ENCODE measurements at regions not wholly inside any gene's neighbourhood (a gene's known extent, or its start where the extent isn't known, plus 50 kb on each side); places are given as distances from the start of the nearest gene placed in this dataset.
A peak's percentile ranks its signal among the peaks of the same experiment; 100 is the strongest.

DNA sequence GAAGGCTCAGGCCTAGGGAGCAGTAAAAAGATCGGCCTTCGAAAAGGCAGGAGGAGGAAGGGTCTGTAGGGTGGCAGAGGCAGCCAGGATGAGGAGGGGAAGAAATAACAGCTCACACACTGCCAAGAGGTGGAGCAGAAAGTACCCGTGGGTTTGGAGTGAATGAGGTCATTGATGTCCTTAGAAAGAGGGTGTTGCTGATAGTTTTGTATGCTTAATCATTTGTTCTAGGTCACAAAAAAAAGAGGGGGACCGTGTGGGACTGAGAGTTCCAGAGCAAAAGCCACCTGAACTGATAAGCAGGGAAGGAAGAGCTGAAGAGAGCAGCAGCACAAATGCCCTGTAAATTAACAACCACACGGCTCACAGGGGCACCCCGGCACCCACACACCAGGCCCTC, 140.4 kb downstream of the FAM161A start:
- DNase-seq: no peak
- Histone ChIP-seq H3K4me1 (no peaks in the 10 kb centered on the region), H3K9ac (ENCODE audit: low read depth in 2 of 2, low read length in 2 of 2) (no peak overlapping the region), H3K4me3 (no peak overlapping the region), H3K27me3 (no peaks in the 10 kb centered on the region), H3K27ac (no peak overlapping the region), H3K36me3 (no peaks in the 10 kb centered on the region), H3K9me3 (no peaks in the 10 kb centered on the region)
- TF ChIP-seq, protein P1, sequence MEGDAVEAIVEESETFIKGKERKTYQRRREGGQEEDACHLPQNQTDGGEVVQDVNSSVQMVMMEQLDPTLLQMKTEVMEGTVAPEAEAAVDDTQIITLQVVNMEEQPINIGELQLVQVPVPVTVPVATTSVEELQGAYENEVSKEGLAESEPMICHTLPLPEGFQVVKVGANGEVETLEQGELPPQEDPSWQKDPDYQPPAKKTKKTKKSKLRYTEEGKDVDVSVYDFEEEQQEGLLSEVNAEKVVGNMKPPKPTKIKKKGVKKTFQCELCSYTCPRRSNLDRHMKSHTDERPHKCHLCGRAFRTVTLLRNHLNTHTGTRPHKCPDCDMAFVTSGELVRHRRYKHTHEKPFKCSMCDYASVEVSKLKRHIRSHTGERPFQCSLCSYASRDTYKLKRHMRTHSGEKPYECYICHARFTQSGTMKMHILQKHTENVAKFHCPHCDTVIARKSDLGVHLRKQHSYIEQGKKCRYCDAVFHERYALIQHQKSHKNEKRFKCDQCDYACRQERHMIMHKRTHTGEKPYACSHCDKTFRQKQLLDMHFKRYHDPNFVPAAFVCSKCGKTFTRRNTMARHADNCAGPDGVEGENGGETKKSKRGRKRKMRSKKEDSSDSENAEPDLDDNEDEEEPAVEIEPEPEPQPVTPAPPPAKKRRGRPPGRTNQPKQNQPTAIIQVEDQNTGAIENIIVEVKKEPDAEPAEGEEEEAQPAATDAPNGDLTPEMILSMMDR (IDR thresholded peaks at IDR 0.05): no peak
- intact Hi-C loops (cut with DNase I): no loop called here

DNA sequence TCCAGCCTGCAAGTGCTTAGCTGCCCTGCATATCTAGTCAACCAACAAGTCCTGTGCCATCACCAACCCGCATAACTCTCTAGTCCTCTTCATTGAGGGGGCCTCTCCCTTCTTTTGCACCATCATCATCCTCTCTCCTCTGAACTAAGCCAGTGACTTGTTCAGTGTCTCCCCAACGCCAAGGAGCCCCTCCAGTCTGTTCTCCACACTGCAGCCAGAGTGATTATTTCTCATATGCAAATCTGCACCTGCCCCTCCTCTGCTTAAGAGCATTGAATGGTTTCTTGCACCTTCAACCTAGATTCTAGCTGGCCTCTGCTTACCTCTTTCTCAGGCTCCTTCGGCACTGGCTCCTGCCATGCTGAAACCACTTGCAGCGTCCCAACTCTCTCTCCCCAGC, 141.8 kb downstream of the FAM161A start:
- H3K4me3 ChIP-seq: no peak overlapping the region
- intact Hi-C loops (cut with DNase I): no loop called here
- no peaks in the 10 kb centered on the region for H3K36me3 ChIP-seq
- DNase-seq: no peak
- no peaks in the 10 kb centered on the region for H3K9me3 ChIP-seq
- H3K4me1 ChIP-seq: no peaks in the 10 kb centered on the region
- no peaks in the 10 kb centered on the region for H3K27me3 ChIP-seq
- H3K9ac ChIP-seq (ENCODE audit: low read depth in 2 of 2, low read length in 2 of 2): no peak overlapping the region
- TF ChIP-seq, protein P1 (IDR thresholded peaks at IDR 0.05): no peak
- no peak overlapping the region for H3K27ac ChIP-seq

DNA sequence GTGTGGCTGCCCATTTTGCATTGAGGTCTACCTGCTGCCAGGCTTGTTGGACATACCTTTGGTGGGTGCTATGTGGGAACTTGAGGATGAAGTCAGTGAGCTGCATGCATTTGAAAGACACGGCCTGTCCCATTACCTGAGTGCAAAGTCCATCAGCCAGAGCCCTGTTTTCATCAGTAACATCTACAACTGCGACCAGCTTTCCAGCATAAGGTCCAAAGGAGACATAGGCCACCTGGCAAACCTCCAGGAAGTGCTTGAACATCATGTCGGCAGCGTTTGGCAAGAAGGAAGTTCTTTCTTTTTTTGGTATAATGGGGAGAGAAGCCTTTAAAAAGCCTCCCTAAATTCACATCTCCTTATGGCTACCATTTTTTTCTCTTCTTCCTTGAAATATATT, 143.1 kb downstream of the FAM161A start:
- DNase-seq: peak; percentile 42
- TF ChIP-seq, protein P1 (IDR thresholded peaks at IDR 0.05): no peak
- intact Hi-C loops (cut with DNase I): no loop called here

DNA sequence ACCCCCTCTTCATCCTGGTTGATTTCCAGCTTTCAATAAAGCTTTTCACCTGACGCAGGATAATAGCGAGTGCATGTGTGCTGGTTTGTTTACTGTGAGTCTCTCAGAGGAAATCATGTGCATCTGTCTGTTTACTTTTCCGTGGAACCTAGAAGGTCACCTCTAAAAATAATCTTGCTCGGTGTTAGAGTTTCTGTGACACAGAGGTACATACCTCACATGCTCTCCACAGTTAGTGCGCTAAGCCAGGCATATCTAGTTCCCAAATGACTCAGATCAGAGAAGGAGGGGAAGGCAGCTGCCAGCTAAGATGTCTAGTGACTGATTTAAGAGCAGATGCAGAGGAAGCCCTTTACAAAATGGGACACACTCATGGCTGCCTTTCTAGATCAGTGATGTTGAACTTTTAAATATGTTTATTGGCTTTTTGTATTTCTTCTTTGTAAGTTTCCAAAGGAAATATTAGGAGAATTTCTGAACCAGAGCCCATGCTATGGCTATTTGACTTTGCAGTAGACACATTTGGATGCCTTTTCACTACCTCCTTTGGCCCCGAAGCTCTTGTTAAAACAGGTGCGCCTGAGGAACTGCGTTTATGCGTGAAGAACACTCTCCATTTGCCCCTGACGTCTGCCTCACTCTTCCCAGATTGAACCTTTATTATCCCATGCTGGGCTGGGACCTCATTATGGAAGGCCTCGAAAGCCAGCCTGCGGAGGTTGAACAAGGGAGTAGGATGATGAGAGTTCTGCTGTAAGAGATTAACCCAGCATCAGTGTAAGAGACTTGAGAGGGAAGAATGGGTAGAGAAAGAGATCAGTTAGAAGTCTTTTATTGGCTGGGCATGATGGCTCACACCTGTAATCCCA, 145.6 kb downstream of the FAM161A start:
- Histone ChIP-seq H3K9ac (ENCODE audit: low read depth in 2 of 2, low read length in 2 of 2) (no peak overlapping the region), H3K27ac (no peak overlapping the region)
- no peak for DNase-seq

More for the DNA sequence above, 143.1 kb downstream of the FAM161A start:
- no peak overlapping the region for H3K27ac ChIP-seq
- no peak overlapping the region for H3K4me3 ChIP-seq
- H3K9ac ChIP-seq (ENCODE audit: low read depth in 2 of 2, low read length in 2 of 2): no peak overlapping the region
- no peaks in the 10 kb centered on the region for H3K9me3 ChIP-seq
- H3K36me3 ChIP-seq: no peaks in the 10 kb centered on the region
- H3K4me1 ChIP-seq: no peaks in the 10 kb centered on the region
- H3K27me3 ChIP-seq: no peaks in the 10 kb centered on the region

DNA sequence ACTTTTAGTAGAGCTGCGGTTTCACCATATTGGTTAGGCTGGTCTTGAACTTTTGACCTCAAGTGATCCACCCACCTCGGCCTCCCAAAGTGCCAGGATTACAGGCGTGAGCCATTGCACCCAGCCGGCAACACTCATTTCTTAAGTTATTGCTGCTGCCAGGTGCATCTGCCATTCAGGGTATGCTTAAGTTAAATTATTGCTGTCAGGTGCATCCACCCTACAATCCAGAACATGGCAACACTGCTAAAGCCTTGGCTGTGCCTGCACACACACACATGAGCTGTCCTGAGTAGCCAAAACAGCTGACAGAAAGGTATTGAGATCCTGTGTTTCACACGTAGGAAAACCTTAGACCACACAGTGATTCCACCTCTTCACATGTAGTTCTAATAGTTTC, 148.2 kb downstream of the FAM161A start:
- intact Hi-C loops (cut with DNase I): loop anchor here (10.0 kb wide), 1 partner anchor 79 kb away; no protein-coding TSS in a partner anchor
- no peak overlapping the region for H3K27ac ChIP-seq
- H3K27me3 ChIP-seq: no peaks in the 10 kb centered on the region
- TF ChIP-seq, protein P1 (IDR thresholded peaks at IDR 0.05): no peak
- H3K4me1 ChIP-seq: no peaks in the 10 kb centered on the region
- no peak overlapping the region for H3K4me3 ChIP-seq
- no peaks in the 10 kb centered on the region for H3K9me3 ChIP-seq
- no peak for DNase-seq
- no peak overlapping the region for H3K9ac ChIP-seq (ENCODE audit: low read depth in 2 of 2, low read length in 2 of 2)
- no peaks in the 10 kb centered on the region for H3K36me3 ChIP-seq

More for the DNA sequence above, 145.6 kb downstream of the FAM161A start:
- Histone ChIP-seq H3K27me3 (no peaks in the 10 kb centered on the region), H3K4me3 (no peak overlapping the region), H3K9me3 (no peaks in the 10 kb centered on the region), H3K36me3 (no peaks in the 10 kb centered on the region), H3K4me1 (no peaks in the 10 kb centered on the region)
- TF ChIP-seq, protein P1 (IDR thresholded peaks at IDR 0.05): no peak
- intact Hi-C loops (cut with DNase I): loop anchor here (10.0 kb wide), 1 partner anchor 77 kb away; no protein-coding TSS in a partner anchor
